ENCODE measurements at regions not wholly inside any gene's neighbourhood (a gene's known extent, or its start where the extent isn't known, plus 50 kb on each side); places are given as distances from the start of the nearest gene placed in this dataset.
A peak's percentile ranks its signal among the peaks of the same experiment; 100 is the strongest.
"Not testable (repeated sequence)": the region's sequence is repeated elsewhere in the genome, so short reads cannot be mapped to it uniquely, and the experiment has no call there.

GRCh38 chr11:109965445-109965844 lies 127.7 kb upstream of the ZC3H12C start:
- not testable (repeated sequence) for H3K27me3 ChIP-seq (ENCODE audit: insufficient read depth, low read length); H3K4me1 ChIP-seq (ENCODE audit: control insufficient read depth, insufficient read depth, low read length, unreplicated experiment); H2AFZ ChIP-seq (ENCODE audit: low read length, unreplicated experiment); H3K27ac ChIP-seq (ENCODE audit: low read depth, low read length); H3K36me3 ChIP-seq (ENCODE audit: insufficient read depth, low read length); H3K79me2 ChIP-seq (ENCODE audit: control insufficient read depth, insufficient read depth, low read length, unreplicated experiment); H3K4me3 ChIP-seq (ENCODE audit: low read depth, low read length)

- H3K27ac ChIP-seq (ENCODE audit: low read depth, low read length); H3K4me1 ChIP-seq (ENCODE audit: control insufficient read depth, insufficient read depth, low read length, unreplicated experiment); H2AFZ ChIP-seq (ENCODE audit: low read length, unreplicated experiment); H3K27me3 ChIP-seq (ENCODE audit: insufficient read depth, low read length); H3K4me3 ChIP-seq (ENCODE audit: low read depth, low read length); H3K36me3 ChIP-seq (ENCODE audit: insufficient read depth, low read length); H3K79me2 ChIP-seq (ENCODE audit: control insufficient read depth, insufficient read depth, low read length, unreplicated experiment): not testable (repeated sequence)
Observed at GRCh38 chr11:109965926-109966325, 127.3 kb upstream of the ZC3H12C start.

- H2AFZ ChIP-seq (ENCODE audit: low read length, unreplicated experiment); H3K27me3 ChIP-seq (ENCODE audit: insufficient read depth, low read length); H3K4me3 ChIP-seq (ENCODE audit: low read depth, low read length); H3K27ac ChIP-seq (ENCODE audit: low read depth, low read length); H3K79me2 ChIP-seq (ENCODE audit: control insufficient read depth, insufficient read depth, low read length, unreplicated experiment); H3K36me3 ChIP-seq (ENCODE audit: insufficient read depth, low read length): not testable (repeated sequence)
- peaks cover 15% of the 10 kb centered on the region for H3K4me1 ChIP-seq (ENCODE audit: control insufficient read depth, insufficient read depth, low read length, unreplicated experiment)
Observed at GRCh38 chr11:109967136-109967535, 126.1 kb upstream of the ZC3H12C start.

GRCh38 chr11:109968299-109968698 lies 124.9 kb upstream of the ZC3H12C start:
- peaks cover 21% of the 10 kb centered on the region for H3K4me1 ChIP-seq (ENCODE audit: control insufficient read depth, insufficient read depth, low read length, unreplicated experiment)
- no peak overlapping the region for H2AFZ ChIP-seq (ENCODE audit: low read length, unreplicated experiment)
- H3K79me2 ChIP-seq (ENCODE audit: control insufficient read depth, insufficient read depth, low read length, unreplicated experiment) = no peaks in the 10 kb centered on the region
- no peak overlapping the region for H3K4me3 ChIP-seq (ENCODE audit: low read depth, low read length)
- H3K27me3 ChIP-seq (ENCODE audit: insufficient read depth, low read length) = no peaks in the 10 kb centered on the region
- H3K27ac ChIP-seq (ENCODE audit: low read depth, low read length) = no peak overlapping the region
- no peaks in the 10 kb centered on the region for H3K36me3 ChIP-seq (ENCODE audit: insufficient read depth, low read length)

GRCh38 chr11:109968781-109969180 lies 124.4 kb upstream of the ZC3H12C start:
- H3K4me1 ChIP-seq (ENCODE audit: control insufficient read depth, insufficient read depth, low read length, unreplicated experiment) = peaks cover 21% of the 10 kb centered on the region
- no peak overlapping the region for H2AFZ ChIP-seq (ENCODE audit: low read length, unreplicated experiment)
- H3K27me3 ChIP-seq (ENCODE audit: insufficient read depth, low read length) = no peaks in the 10 kb centered on the region
- no peak overlapping the region for H3K4me3 ChIP-seq (ENCODE audit: low read depth, low read length)
- no peaks in the 10 kb centered on the region for H3K36me3 ChIP-seq (ENCODE audit: insufficient read depth, low read length)
- H3K79me2 ChIP-seq (ENCODE audit: control insufficient read depth, insufficient read depth, low read length, unreplicated experiment) = no peaks in the 10 kb centered on the region
- H3K27ac ChIP-seq (ENCODE audit: low read depth, low read length) = no peak overlapping the region

GRCh38 chr11:109970516-109971183 lies 122.5 kb upstream of the ZC3H12C start:
- no peak overlapping the region for H3K4me3 ChIP-seq (ENCODE audit: low read depth, low read length)
- H3K79me2 ChIP-seq (ENCODE audit: control insufficient read depth, insufficient read depth, low read length, unreplicated experiment) = no peaks in the 10 kb centered on the region
- peak overlapping the region; percentile 79 for H2AFZ ChIP-seq (ENCODE audit: low read length, unreplicated experiment)
- no peaks in the 10 kb centered on the region for H3K27me3 ChIP-seq (ENCODE audit: insufficient read depth, low read length)
- H3K36me3 ChIP-seq (ENCODE audit: insufficient read depth, low read length) = no peaks in the 10 kb centered on the region
- H3K4me1 ChIP-seq (ENCODE audit: control insufficient read depth, insufficient read depth, low read length, unreplicated experiment) = peaks cover 21% of the 10 kb centered on the region
- H3K27ac ChIP-seq (ENCODE audit: low read depth, low read length) = 0 out of 2 replicates have a peak overlapping the region, but pooled peaks have one; percentile 33

GRCh38 chr11:109971184-109971523 lies 122.0 kb upstream of the ZC3H12C start:
- Histone ChIP-seq H3K79me2 (ENCODE audit: control insufficient read depth, insufficient read depth, low read length, unreplicated experiment) (no peaks in the 10 kb centered on the region), H3K36me3 (ENCODE audit: insufficient read depth, low read length) (no peaks in the 10 kb centered on the region), H3K4me3 (ENCODE audit: low read depth, low read length) (peak overlapping the region; percentile 13; the same call in 1 of the 2 replicates), H3K27me3 (ENCODE audit: insufficient read depth, low read length) (no peaks in the 10 kb centered on the region), H2AFZ (ENCODE audit: low read length, unreplicated experiment) (peak overlapping the region; percentile 79), H3K27ac (ENCODE audit: low read depth, low read length) (peak overlapping the region; percentile 33; the same call in 1 of the 2 replicates), H3K4me1 (ENCODE audit: control insufficient read depth, insufficient read depth, low read length, unreplicated experiment) (peaks cover 21% of the 10 kb centered on the region)

- H2AFZ ChIP-seq (ENCODE audit: low read length, unreplicated experiment) = no peak overlapping the region
- no peaks in the 10 kb centered on the region for H3K36me3 ChIP-seq (ENCODE audit: insufficient read depth, low read length)
- no peak overlapping the region for H3K27ac ChIP-seq (ENCODE audit: low read depth, low read length)
- H3K27me3 ChIP-seq (ENCODE audit: insufficient read depth, low read length) = no peaks in the 10 kb centered on the region
- no peaks in the 10 kb centered on the region for H3K79me2 ChIP-seq (ENCODE audit: control insufficient read depth, insufficient read depth, low read length, unreplicated experiment)
- H3K4me3 ChIP-seq (ENCODE audit: low read depth, low read length) = no peak overlapping the region
- peaks cover 21% of the 10 kb centered on the region for H3K4me1 ChIP-seq (ENCODE audit: control insufficient read depth, insufficient read depth, low read length, unreplicated experiment)
Observed at GRCh38 chr11:109972181-109972715, 120.9 kb upstream of the ZC3H12C start.

GRCh38 chr11:109972939-109973338 lies 120.3 kb upstream of the ZC3H12C start:
- no peak overlapping the region for H3K4me3 ChIP-seq (ENCODE audit: low read depth, low read length)

GRCh38 chr11:109973486-109973885 lies 119.7 kb upstream of the ZC3H12C start:
- Histone ChIP-seq H3K79me2 (ENCODE audit: control insufficient read depth, insufficient read depth, low read length, unreplicated experiment) (no peaks in the 10 kb centered on the region), H2AFZ (ENCODE audit: low read length, unreplicated experiment) (no peak overlapping the region), H3K27ac (ENCODE audit: low read depth, low read length) (no peak overlapping the region), H3K4me3 (ENCODE audit: low read depth, low read length) (no peak overlapping the region), H3K36me3 (ENCODE audit: insufficient read depth, low read length) (no peaks in the 10 kb centered on the region), H3K27me3 (ENCODE audit: insufficient read depth, low read length) (no peaks in the 10 kb centered on the region), H3K4me1 (ENCODE audit: control insufficient read depth, insufficient read depth, low read length, unreplicated experiment) (peaks cover 21% of the 10 kb centered on the region)

More at GRCh38 chr11:109972939-109973338, 120.3 kb upstream of the ZC3H12C start:
- H3K4me1 ChIP-seq (ENCODE audit: control insufficient read depth, insufficient read depth, low read length, unreplicated experiment) = peaks cover 21% of the 10 kb centered on the region
- H3K79me2 ChIP-seq (ENCODE audit: control insufficient read depth, insufficient read depth, low read length, unreplicated experiment) = no peaks in the 10 kb centered on the region
- H3K27me3 ChIP-seq (ENCODE audit: insufficient read depth, low read length) = no peaks in the 10 kb centered on the region
- no peak overlapping the region for H2AFZ ChIP-seq (ENCODE audit: low read length, unreplicated experiment)
- H3K36me3 ChIP-seq (ENCODE audit: insufficient read depth, low read length) = no peaks in the 10 kb centered on the region
- H3K27ac ChIP-seq (ENCODE audit: low read depth, low read length) = no peak overlapping the region

GRCh38 chr11:109974523-109974922 lies 118.7 kb upstream of the ZC3H12C start:
- no peaks in the 10 kb centered on the region for H3K36me3 ChIP-seq (ENCODE audit: insufficient read depth, low read length)
- H3K79me2 ChIP-seq (ENCODE audit: control insufficient read depth, insufficient read depth, low read length, unreplicated experiment) = no peaks in the 10 kb centered on the region
- H3K27me3 ChIP-seq (ENCODE audit: insufficient read depth, low read length) = no peaks in the 10 kb centered on the region
- no peak overlapping the region for H3K4me3 ChIP-seq (ENCODE audit: low read depth, low read length)
- H2AFZ ChIP-seq (ENCODE audit: low read length, unreplicated experiment) = no peak overlapping the region
- H3K4me1 ChIP-seq (ENCODE audit: control insufficient read depth, insufficient read depth, low read length, unreplicated experiment) = peaks cover 21% of the 10 kb centered on the region
- H3K27ac ChIP-seq (ENCODE audit: low read depth, low read length) = no peak overlapping the region

Data from ACC112 (cell line).